Upper lobe of right lung (tissue), 1 donor: ENCODE measurements at regions not wholly inside any gene's neighbourhood (a gene's known extent, or its start where the extent isn't known, plus 50 kb on each side); places are given as distances from the start of the nearest gene placed in this dataset.
A peak's percentile ranks its signal among the peaks of the same experiment; 100 is the strongest.

Experiments used
- ATAC-seq: fragments of 200-7000 bp; cut with Tn5 transposase; one replicate; pipeline ENCODE4 v1.9.1; 2020; ENCODE audit warnings: mild to moderate bottlenecking, moderate library complexity
- DNase-seq: peaks from one replicate; pipeline ENCODE4 v3.0.0-alpha.2; 2020
- H3K27ac ChIP-seq: fragments of 200-600 bp; one replicate; pipeline ENCODE4 v1.8.0; 2022
- H3K27me3 ChIP-seq: fragments of 200-600 bp; one replicate; pipeline ENCODE4 v1.8.0; 2022; ENCODE audit warnings: mild to moderate bottlenecking
- H3K36me3 ChIP-seq: fragments of 200-600 bp; one replicate; pipeline ENCODE4 v1.8.0; 2022
- H3K4me1 ChIP-seq: fragments of 200-600 bp; one replicate; pipeline ENCODE4 v1.8.0; 2022
- H3K4me3 ChIP-seq: fragments of 200-600 bp; one replicate; pipeline ENCODE4 v1.8.0; 2022; ENCODE audit warnings: mild to moderate bottlenecking
- H3K9me3 ChIP-seq: fragments of 200-600 bp; one replicate; pipeline ENCODE4 v1.8.0; 2022
- intact Hi-C: fragments of 100-400 bp; cut with DNase I; formaldehyde crosslinking; loops from one replicate; pipeline ENCODE4 v1.11.0; 2022
- TF ChIP-seq, protein P1 (sequence below): fragments of 200-600 bp; IDR thresholded peaks from one replicate; pipeline ENCODE4 v1.8.0; 2022; ENCODE audit warnings: antibody characterized with exemption
- donor health status: DM: no; HTN: yes; CAD: no; lungs with severe emphysema.

DNA sequence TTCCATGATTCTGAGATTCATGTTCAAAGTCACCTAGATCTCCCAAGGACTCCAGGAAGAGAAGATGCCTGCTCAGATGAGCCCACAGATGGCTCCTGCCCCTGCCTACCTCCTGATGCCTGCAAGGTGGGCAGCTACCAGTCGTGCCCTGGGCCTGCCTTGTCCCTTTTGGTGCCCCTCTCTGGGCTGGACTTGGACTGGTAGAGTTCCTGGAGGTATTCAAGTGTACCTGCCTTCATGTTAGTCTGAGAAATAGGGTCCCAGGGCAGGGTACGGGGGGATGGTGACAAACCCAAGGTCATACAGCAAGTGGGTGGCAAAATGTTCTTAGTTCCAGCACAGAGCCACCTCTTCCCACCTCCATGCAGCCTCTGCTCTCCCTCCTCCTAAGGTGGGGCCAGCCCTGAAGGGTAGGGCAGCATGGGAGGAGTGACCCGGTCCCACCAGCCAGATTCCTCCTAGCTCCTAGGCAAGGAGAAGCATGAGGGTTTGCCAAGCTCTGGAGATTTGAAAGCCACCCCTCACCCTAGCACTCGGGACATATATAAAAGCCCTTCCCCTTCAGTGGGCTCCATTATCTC is 80.8 kb upstream of the UNC5B start:
- H3K27ac ChIP-seq: no peak overlapping the region
- H3K4me1 ChIP-seq: no peaks in the 10 kb centered on the region
- H3K27me3 ChIP-seq: peaks cover 8% of the 10 kb centered on the region
- H3K36me3 ChIP-seq: no peaks in the 10 kb centered on the region
- DNase-seq (no peak), ATAC-seq (no peak)
- no peak overlapping the region for H3K4me3 ChIP-seq
- intact Hi-C loops: no loop called here
- TF ChIP-seq, protein P1, sequence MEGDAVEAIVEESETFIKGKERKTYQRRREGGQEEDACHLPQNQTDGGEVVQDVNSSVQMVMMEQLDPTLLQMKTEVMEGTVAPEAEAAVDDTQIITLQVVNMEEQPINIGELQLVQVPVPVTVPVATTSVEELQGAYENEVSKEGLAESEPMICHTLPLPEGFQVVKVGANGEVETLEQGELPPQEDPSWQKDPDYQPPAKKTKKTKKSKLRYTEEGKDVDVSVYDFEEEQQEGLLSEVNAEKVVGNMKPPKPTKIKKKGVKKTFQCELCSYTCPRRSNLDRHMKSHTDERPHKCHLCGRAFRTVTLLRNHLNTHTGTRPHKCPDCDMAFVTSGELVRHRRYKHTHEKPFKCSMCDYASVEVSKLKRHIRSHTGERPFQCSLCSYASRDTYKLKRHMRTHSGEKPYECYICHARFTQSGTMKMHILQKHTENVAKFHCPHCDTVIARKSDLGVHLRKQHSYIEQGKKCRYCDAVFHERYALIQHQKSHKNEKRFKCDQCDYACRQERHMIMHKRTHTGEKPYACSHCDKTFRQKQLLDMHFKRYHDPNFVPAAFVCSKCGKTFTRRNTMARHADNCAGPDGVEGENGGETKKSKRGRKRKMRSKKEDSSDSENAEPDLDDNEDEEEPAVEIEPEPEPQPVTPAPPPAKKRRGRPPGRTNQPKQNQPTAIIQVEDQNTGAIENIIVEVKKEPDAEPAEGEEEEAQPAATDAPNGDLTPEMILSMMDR: no peak
- no peaks in the 10 kb centered on the region for H3K9me3 ChIP-seq

DNA sequence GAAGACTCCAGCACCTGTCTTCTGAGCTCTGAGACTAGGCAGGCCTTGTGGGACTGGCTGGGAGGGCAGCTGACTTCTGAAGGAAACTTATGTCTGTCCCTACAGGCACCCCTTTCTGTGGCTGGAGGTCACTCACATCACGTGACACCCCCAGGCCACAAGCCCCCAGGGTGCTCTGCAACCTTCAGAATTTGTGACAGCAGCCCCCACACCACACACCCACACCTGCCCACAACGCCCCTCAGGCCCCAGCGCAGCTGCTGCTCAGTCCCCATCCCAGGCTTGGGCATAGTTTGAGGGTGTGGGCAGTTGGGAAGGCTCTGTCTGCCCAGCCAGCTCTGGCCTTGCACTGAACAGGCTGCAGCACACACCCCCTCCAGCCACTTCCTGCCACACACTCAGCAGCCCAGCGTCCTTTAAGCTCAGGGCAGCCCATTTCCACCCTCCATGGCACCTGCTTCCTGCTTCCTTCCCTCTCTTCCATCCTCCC is 80.0 kb upstream of the UNC5B start:
- ATAC-seq (peak; percentile 23), DNase-seq (no peak)
- Histone ChIP-seq H3K36me3 (no peaks in the 10 kb centered on the region), H3K4me3 (no peak overlapping the region), H3K27ac (no peak overlapping the region), H3K27me3 (peaks cover 8% of the 10 kb centered on the region), H3K9me3 (no peaks in the 10 kb centered on the region), H3K4me1 (no peaks in the 10 kb centered on the region)
- TF ChIP-seq, protein P1: no peak
- intact Hi-C loops: no loop called here

DNA sequence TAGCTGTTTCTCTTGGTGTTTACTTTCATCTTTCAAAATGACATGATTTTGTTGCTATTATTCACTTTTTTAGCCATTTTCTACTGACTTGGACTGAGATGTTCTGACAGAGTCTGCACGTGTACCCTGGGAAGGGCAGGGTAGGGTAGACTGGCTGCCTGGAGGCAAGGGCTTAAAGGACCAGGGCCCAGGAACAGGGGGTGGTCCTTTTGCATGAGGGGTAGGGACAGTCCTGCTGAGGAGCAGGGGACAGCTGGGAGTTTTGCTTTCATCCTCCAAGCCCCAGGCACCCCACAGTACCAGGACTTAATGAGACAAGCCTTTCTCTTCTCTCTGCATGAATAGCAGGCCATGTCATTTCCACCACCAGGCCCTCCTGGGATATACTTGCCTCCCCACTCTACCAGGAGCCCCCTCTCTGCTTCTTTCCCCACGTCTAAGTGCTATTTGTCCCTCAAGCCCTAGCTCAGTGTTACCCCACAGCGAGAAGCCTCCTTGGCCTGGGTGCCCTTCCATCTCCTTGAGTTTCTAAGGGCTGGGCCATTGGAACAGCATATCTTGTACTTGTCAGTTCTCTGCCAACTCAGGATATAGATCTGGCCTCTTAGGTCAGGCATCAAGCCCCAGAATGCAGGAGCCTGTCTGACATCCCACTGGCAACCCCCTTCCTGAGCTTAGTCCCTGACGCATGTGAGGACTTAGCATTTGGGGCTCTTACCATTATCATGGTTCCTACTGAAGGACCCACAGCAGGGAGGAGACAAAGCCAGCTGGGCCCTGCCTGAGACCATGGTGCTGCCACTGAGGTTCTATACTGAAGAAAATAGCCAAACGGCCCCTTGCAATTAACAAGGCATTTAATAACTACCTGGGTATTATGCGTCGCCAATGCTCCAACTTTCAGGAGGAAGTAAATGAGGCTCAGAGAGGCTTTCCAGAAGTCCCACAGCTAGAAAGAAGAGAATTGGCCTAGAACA is 78.4 kb upstream of the UNC5B start:
- peaks cover 8% of the 10 kb centered on the region for H3K27me3 ChIP-seq
- no peaks in the 10 kb centered on the region for H3K4me1 ChIP-seq
- TF ChIP-seq, protein P1: no peak
- no peaks in the 10 kb centered on the region for H3K9me3 ChIP-seq
- no peak overlapping the region for H3K4me3 ChIP-seq
- no peaks in the 10 kb centered on the region for H3K36me3 ChIP-seq
- intact Hi-C loops: no loop called here
- no peak for ATAC-seq
- DNase-seq: no peak
- no peak overlapping the region for H3K27ac ChIP-seq

DNA sequence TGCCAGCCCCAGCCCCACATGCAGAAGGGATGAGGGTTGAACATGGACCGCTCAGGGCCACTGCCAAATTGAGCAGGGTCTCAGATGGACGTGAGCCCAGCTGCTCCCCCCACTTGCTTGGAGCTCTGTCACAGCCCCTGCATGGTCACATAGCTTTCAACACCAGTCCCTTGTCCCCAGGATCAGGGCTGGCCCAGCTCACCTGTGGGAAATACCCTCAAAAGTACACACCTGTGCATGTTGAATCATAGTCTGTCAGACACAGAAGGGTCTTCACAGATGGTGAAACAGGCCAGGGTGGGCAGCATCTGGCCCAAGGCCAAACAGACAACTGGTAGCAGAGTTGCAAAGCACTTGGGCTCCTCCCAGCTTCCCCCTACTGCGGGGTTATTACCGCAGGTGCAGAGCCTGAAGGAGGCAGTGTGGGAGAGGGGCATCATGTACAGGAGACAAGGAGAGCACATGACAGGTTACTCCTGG is 77.6 kb upstream of the UNC5B start:
- Histone ChIP-seq H3K27me3 (peaks cover 8% of the 10 kb centered on the region), H3K4me3 (no peak overlapping the region), H3K27ac (no peak overlapping the region), H3K36me3 (no peaks in the 10 kb centered on the region), H3K9me3 (no peaks in the 10 kb centered on the region), H3K4me1 (no peaks in the 10 kb centered on the region)
- intact Hi-C loops: no loop called here
- no peak for ATAC-seq
- DNase-seq: no peak
- TF ChIP-seq, protein P1: no peak

DNA sequence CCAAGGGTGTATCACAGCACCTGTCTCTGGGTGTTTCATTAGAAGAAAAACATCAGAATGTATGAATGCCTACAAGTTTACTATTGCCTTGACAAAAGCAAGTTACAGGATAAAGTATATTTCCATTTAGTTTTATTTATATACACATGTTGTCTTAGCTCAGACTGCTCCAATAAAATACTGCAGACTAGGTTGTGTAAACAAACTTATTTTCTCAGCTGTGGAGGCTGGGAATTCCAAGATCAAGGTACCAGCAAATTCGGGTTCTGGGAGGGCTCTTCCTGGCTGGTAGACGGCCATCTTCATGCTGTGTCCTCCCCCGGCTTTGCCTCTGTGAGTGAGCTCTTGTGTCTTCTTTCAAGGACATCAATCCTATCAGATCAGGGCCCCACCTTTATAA is 77.1 kb upstream of the UNC5B start:
- no peak for DNase-seq
- no peak for ATAC-seq
- H3K36me3 ChIP-seq: no peaks in the 10 kb centered on the region
- peaks cover 8% of the 10 kb centered on the region for H3K27me3 ChIP-seq
- TF ChIP-seq, protein P1: no peak
- no peak overlapping the region for H3K4me3 ChIP-seq
- no peaks in the 10 kb centered on the region for H3K9me3 ChIP-seq
- intact Hi-C loops: no loop called here
- no peaks in the 10 kb centered on the region for H3K4me1 ChIP-seq
- H3K27ac ChIP-seq: no peak overlapping the region
